PC-3 (cell line): ENCODE measurements at regions not wholly inside any gene's neighbourhood (a gene's known extent, or its start where the extent isn't known, plus 50 kb on each side); places are given as distances from the start of the nearest gene placed in this dataset.
"Not testable (repeated sequence)": the region's sequence is repeated elsewhere in the genome, so short reads cannot be mapped to it uniquely, and the experiment has no call there.

Source experiments
- ATAC-seq: fragments of 200-7000 bp; cut with Tn5 transposase; 2 replicates; pipeline ENCODE4 v1.9.1; 2020; ENCODE audit warnings: mild to moderate bottlenecking, moderate library complexity
- BruUV-seq: library from RNA; stranded (reverse); fragments of 400-500 nt; replicated peaks from 2 replicates; lab custom pipeline; 2021; lab: Mats Ljungman, UMichigan
- CTCF ChIA-PET: fragments of 300-600 bp; sonication (Branson Sonifier 250); formaldehyde crosslinking; loops from one replicate; lab custom pipeline; 2022; ENCODE audit warnings: antibody characterized with exemption; lab: Charles Lee
- POLR2A ChIA-PET: fragments of 300-600 bp; sonication (Branson Sonifier 250); formaldehyde crosslinking; loops from one replicate; lab custom pipeline; 2022; ENCODE audit warnings: antibody characterized with exemption; ENCODE audit not compliant: unreplicated experiment; lab: Charles Lee
- DNase-seq: peaks from one replicate; pipeline ENCODE4 v3.0.0-alpha.2; 2015
- H2AFZ ChIP-seq: fragments of 300-600 bp; sonication (generic); 2 replicates; pipeline ENCODE4 v1.6.0; 2016; ENCODE audit warnings: antibody characterized with exemption, low read length
- H3F3A ChIP-seq: fragments of 300-600 bp; sonication (generic); one replicate; pipeline ENCODE4 v1.6.0; 2017; ENCODE audit warnings: antibody characterized with exemption, low read length, control low read depth, mild to moderate bottlenecking; ENCODE audit not compliant: unreplicated experiment
- H3K27ac ChIP-seq: fragments of 300-600 bp; sonication (generic); 2 replicates; pipeline ENCODE4 v1.5.1; 2016; ENCODE audit warnings: mild to moderate bottlenecking, low read length
- H3K27me3 ChIP-seq: fragments of 300-600 bp; sonication (generic); 2 replicates; pipeline ENCODE4 v1.6.1; 2016; ENCODE audit warnings: low read length, mixed read lengths
- H3K36me3 ChIP-seq: fragments of 300-600 bp; sonication (generic); 2 replicates; pipeline ENCODE4 v1.6.1; 2016; ENCODE audit warnings: low read depth, mixed run types, low read length, mixed read lengths
- H3K4me1 ChIP-seq: fragments of 300-600 bp; sonication (generic); 2 replicates; pipeline ENCODE4 v1.5.1; 2016; ENCODE audit warnings: low read length; ENCODE audit not compliant: insufficient read depth
- H3K4me2 ChIP-seq: fragments of 300-600 bp; sonication (generic); 2 replicates; pipeline ENCODE4 v1.6.0; 2016; ENCODE audit warnings: low read length
- H3K4me3 ChIP-seq: fragments of 300-600 bp; sonication (generic); 2 replicates; pipeline ENCODE4 v1.5.1; 2016; ENCODE audit warnings: mild to moderate bottlenecking, low read length, mixed read lengths
- H3K79me2 ChIP-seq: fragments of 300-600 bp; sonication (generic); 2 replicates; pipeline ENCODE4 v1.6.1; 2017; ENCODE audit warnings: low read length, mixed read lengths
- H3K9ac ChIP-seq: fragments of 300-600 bp; sonication (generic); 2 replicates; pipeline ENCODE4 v1.6.0; 2016; ENCODE audit warnings: mild to moderate bottlenecking, low read length
- H3K9me2 ChIP-seq: fragments of 300-600 bp; sonication (generic); replicated peaks from 2 replicates; pipeline ENCODE4 v1.6.1; 2016; ENCODE audit warnings: mixed run types, low read length, mixed read lengths
- H3K9me3 ChIP-seq: fragments of 300-600 bp; sonication (generic); 2 replicates; pipeline ENCODE4 v1.6.1; 2016; ENCODE audit warnings: low read length, mixed read lengths
- H4K20me1 ChIP-seq: fragments of 300-600 bp; sonication (generic); 2 replicates; pipeline ENCODE4 v1.6.1; 2016; ENCODE audit warnings: low read length, mixed read lengths
- CTCF ChIP-seq: fragments of 300-600 bp; sonication (generic); conservative IDR thresholded peaks from 2 replicates; pipeline ENCODE4 v1.5.1; 2017; ENCODE audit warnings: antibody characterized with exemption, low read depth, mild to moderate bottlenecking, low read length
- EZH2 ChIP-seq: fragments of 300-600 bp; sonication (generic); IDR thresholded peaks from one replicate; pipeline ENCODE4 v1.6.1; 2017; ENCODE audit warnings: antibody characterized with exemption, mild to moderate bottlenecking, low read length; ENCODE audit not compliant: unreplicated experiment
- EZH2phosphoT487 ChIP-seq: fragments of 300-600 bp; sonication (generic); IDR thresholded peaks from 2 replicates; pipeline ENCODE4 v1.6.1; 2018; ENCODE audit warnings: mild to moderate bottlenecking, antibody characterized with exemption, low read length, borderline replicate concordance
- intact Hi-C: fragments of 100-400 bp; cut with micrococcal nuclease; formaldehyde crosslinking; loops from 2 replicates; pipeline ENCODE4 v1.9.0; 2023

DNA sequence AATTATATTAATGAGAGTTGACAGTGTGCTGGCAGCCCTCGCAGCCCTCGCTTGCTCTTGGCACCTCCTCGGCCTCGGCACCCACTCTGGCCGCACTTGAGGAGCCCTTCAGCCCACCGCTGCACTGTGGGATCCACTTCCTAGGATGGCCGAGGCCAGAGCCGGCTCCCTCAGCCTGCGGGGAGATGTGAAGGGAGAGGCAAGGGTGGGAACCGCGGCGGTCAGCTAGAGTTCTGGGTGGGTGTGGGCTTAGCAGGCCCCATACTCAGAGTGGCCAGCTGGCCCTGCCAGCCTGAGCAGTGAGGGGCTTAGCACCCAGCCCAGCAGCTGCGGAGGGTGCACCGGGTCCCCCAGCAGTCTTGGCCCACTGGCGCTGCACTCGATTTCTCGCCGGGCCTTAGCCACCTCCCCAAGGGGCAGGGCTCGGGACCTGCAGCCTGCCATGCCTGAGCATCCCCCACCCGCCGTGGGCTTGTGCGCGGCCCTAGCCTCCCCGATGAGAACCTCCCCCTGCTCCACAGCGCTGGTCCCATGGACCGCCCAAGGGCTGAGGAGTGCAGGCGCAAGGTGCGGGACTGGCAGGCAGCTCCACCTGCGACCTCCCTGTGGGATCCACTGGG lies 68.2 kb upstream of the LRRTM4 start:
- no peaks in the 10 kb centered on the region for H3K36me3 ChIP-seq
- DNase-seq (no peak), ATAC-seq (no peak)
- no peaks in the 10 kb centered on the region for H3K4me1 ChIP-seq
- no peak overlapping the region for H3K4me3 ChIP-seq
- no peaks in the 10 kb centered on the region for H3K9me2 ChIP-seq
- TF ChIP-seq CTCF (no peak), EZH2phosphoT487 (no peak), EZH2 (no peak)
- H3K79me2 ChIP-seq, result no peaks in the 10 kb centered on the region
- H3K9ac ChIP-seq, result no peak overlapping the region
- POLR2A ChIA-PET, result no interaction called here
- H3K4me2 ChIP-seq, result no peak overlapping the region
- H3K27ac ChIP-seq, result no peak overlapping the region
- no peaks in the 10 kb centered on the region for H3K27me3 ChIP-seq
- H3K9me3 ChIP-seq, result no peaks in the 10 kb centered on the region
- H3F3A ChIP-seq, result no peaks in the 10 kb centered on the region
- H4K20me1 ChIP-seq, result no peaks in the 10 kb centered on the region
- CTCF ChIA-PET, result no interaction called here
- H2AFZ ChIP-seq, result no peak overlapping the region
- no TSS peak for BruUV-seq
- intact Hi-C loops, result no loop called here

DNA sequence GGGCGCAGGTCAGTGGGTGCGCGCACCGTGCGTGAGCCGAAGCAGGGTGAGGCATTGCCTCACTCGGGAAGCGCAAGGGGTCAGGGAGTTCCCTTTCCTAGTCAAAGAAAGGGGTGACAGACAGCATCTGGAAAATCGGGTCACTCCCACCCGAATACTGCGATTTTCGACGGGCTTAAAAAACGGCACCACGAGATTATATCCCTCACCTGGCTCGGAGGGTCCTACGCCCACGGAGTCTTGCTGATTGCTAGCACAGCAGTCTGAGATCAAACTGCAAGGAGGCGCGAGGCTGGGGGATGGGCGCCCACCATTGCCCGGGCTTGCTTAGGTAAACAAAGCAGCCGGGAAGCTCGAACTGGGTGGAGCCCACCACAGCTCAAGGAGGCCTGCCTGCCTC lies 70.8 kb upstream of the LRRTM4 start:
- H3K4me3 ChIP-seq, H3F3A ChIP-seq, DNase-seq, H2AFZ ChIP-seq, H3K4me1 ChIP-seq, H3K4me2 ChIP-seq, H3K27me3 ChIP-seq, POLR2A ChIA-PET, H3K9me2 ChIP-seq, BruUV-seq, CTCF ChIA-PET, H4K20me1 ChIP-seq, H3K36me3 ChIP-seq, intact Hi-C loops, H3K9ac ChIP-seq, H3K27ac ChIP-seq, H3K9me3 ChIP-seq, ATAC-seq, H3K79me2 ChIP-seq: not testable (repeated sequence)

GRCh38 chr2:77602771-77603170 lies 80.6 kb upstream of the LRRTM4 start:
- no peaks in the 10 kb centered on the region for H3K9me2 ChIP-seq
- H3K36me3 ChIP-seq, result no peaks in the 10 kb centered on the region
- intact Hi-C loops, result no loop called here
- no peak for DNase-seq
- no peak overlapping the region for H3K4me3 ChIP-seq
- no TSS peak for BruUV-seq
- no peak overlapping the region for H3K4me2 ChIP-seq
- H2AFZ ChIP-seq, result no peak overlapping the region
- H3F3A ChIP-seq, result no peaks in the 10 kb centered on the region
- H3K79me2 ChIP-seq, result no peaks in the 10 kb centered on the region
- ChIA-PET POLR2A (no interaction called here), CTCF (no interaction called here)
- no peak overlapping the region for H3K27ac ChIP-seq
- H3K9ac ChIP-seq, result no peak overlapping the region
- no peaks in the 10 kb centered on the region for H3K4me1 ChIP-seq
- 0 out of 2 replicates have a peak, but pooled peaks cover 11% of the 10 kb centered on the region for H3K9me3 ChIP-seq
- no peaks in the 10 kb centered on the region for H3K27me3 ChIP-seq
- no peaks in the 10 kb centered on the region for H4K20me1 ChIP-seq
- TF ChIP-seq EZH2phosphoT487 (no peak), EZH2 (no peak), CTCF (no peak)
- ATAC-seq, result no peak
